GM10266 (cell line): ENCODE measurements at regions not wholly inside any gene's neighbourhood (a gene's known extent, or its start where the extent isn't known, plus 50 kb on each side); places are given as distances from the start of the nearest gene placed in this dataset.
"Not testable (repeated sequence)": the region's sequence is repeated elsewhere in the genome, so short reads cannot be mapped to it uniquely, and the experiment has no call there.

Source experiments
- DNase-seq: peaks from one replicate; pipeline ENCODE4 v3.0.0; 2012; ENCODE audit errors: extremely low spot score
- CTCF ChIP-seq: IDR thresholded peaks from 2 replicates; pipeline ENCODE4 v1.5.1; 2012; ENCODE audit warnings: mild to moderate bottlenecking, low read depth; ENCODE audit not compliant: control insufficient read depth, insufficient read depth; ENCODE audit errors: missing control alignments

GRCh38 chr4:106584337-106584989 is 215.9 kb upstream of the GIMD1 start:
- TF ChIP-seq CTCF = no peak
- DNase-seq = no peak

GRCh38 chr4:106583567-106583966 is 215.0 kb upstream of the GIMD1 start:
- no peak for TF ChIP-seq CTCF
- DNase-seq = no peak

- DNase-seq = no peak
- no peak for TF ChIP-seq CTCF
These were observed 214.5 kb upstream of the GIMD1 start for GRCh38 chr4:106583108-106583507.

GRCh38 chr4:106582103-106582502 is 213.5 kb upstream of the GIMD1 start:
- no peak for TF ChIP-seq CTCF
- no peak for DNase-seq

- no peak for TF ChIP-seq CTCF
- DNase-seq = no peak
These were observed 210.7 kb upstream of the GIMD1 start for GRCh38 chr4:106579236-106579635.

GRCh38 chr4:106569146-106570031 is 200.8 kb upstream of the GIMD1 start:
- no peak for TF ChIP-seq CTCF
- DNase-seq = no peak

GRCh38 chr4:106565727-106566126 is 197.1 kb upstream of the GIMD1 start:
- no peak for DNase-seq
- no peak for TF ChIP-seq CTCF

- not testable (repeated sequence) for DNase-seq
These were observed 195.1 kb upstream of the GIMD1 start for GRCh38 chr4:106563637-106564036.
